HG02610 (cell line): ENCODE measurements at regions not wholly inside any gene's neighbourhood (a gene's known extent, or its start where the extent isn't known, plus 50 kb on each side); places are given as distances from the start of the nearest gene placed in this dataset.
"Not testable (repeated sequence)": the region's sequence is repeated elsewhere in the genome, so short reads cannot be mapped to it uniquely, and the experiment has no call there.

Experiments used
- ATAC-seq: cut with Tn5 transposase; IDR thresholded peaks from one replicate; pipeline ENCODE4 v1.9.1; 2021; ENCODE audit warnings: mild to moderate bottlenecking, moderate library complexity; ENCODE audit not compliant: unreplicated experiment

DNA sequence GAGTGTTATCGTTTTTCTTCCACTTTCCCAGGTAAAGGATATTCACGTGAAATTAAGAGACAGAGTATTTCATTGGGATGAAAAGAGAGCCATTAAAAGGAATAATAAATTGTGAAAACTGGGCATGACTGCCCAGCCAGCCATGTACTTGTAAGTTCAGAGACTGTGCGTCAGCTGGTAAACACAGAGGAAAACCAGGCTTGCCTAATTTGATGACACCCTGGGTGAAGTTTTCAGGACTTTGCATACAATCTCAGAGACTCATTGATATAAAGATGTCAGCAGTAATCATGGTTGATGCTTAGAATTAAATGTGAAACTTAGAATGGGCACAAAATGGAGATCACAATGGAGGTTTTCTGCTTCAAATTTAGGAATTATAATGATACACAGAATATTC is 153.5 kb upstream of the ZEB2 start:
- ATAC-seq = no peak

DNA sequence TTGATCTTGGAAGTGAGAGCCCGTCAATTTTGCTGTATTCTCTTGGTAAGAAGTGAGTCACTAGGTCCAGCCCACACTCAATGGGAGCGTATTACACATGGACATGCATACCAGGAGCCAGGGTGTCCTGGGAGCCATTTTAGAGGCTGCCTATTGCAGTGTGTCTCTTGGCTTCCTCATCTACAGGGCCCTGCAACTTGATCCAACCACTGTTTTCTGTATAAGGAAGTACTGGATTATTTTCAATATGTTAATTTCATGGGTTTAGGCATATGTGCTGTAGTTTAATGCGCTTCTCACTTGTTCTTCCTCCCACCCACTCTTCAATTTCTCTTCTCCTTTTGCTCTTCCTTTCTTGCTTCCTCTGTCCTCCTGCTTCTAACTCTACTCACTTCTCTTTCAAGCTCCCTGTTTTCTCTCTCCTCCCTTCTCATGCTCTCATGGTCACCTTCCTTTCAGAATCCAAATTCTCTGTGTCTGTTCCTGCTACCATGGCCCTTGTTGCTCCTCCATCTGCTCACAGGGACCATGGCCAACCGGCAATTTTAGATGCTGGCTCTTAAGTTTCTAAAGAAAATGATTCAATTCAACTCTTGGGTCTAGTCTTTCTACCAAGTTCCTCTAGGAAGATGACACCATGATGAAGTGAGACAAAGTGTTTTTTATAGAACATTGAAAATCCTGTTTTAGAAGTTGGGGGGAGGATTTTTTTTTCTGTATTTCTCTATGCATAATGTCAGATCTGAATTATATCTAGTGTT is 152.0 kb upstream of the ZEB2 start:
- ATAC-seq = no peak

DNA sequence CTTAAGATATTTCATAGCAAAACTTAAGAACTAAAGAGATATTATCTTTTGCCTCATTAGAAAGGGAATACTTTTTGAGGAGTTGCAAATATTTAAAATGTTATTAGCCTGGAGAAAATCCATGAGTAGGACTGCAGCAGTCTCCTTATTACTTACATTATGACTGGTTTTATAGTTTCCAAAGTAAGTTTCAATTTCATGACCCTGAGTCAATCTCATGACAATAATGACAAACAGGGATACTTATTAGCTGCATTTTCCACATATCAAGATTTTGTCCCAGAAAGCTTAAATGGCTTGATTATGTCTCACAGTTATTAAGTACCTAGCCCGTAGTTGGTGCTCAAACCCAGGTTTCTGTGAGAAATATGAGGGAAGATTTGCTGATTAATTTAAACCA is 150.8 kb upstream of the ZEB2 start:
- no peak for ATAC-seq

DNA sequence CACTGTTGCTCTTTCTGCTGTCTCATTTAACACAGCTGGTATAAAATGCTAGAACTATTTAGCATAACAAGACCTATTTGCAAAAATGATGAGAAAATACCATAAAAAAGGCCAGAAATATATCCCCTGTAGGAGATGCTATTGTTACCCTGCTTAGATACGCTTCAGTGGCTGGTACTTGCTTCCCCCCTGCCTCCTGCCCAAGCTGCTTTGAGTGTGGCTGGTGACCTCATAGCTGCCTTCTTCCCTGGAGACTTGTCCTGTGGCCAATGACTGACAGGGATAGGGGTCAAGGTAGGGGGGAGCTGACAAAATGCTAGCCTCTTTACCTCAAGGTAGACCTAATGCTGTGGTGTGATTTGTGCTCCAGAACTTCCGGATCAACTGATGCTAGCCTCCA is 150.2 kb upstream of the ZEB2 start:
- no peak for ATAC-seq

DNA sequence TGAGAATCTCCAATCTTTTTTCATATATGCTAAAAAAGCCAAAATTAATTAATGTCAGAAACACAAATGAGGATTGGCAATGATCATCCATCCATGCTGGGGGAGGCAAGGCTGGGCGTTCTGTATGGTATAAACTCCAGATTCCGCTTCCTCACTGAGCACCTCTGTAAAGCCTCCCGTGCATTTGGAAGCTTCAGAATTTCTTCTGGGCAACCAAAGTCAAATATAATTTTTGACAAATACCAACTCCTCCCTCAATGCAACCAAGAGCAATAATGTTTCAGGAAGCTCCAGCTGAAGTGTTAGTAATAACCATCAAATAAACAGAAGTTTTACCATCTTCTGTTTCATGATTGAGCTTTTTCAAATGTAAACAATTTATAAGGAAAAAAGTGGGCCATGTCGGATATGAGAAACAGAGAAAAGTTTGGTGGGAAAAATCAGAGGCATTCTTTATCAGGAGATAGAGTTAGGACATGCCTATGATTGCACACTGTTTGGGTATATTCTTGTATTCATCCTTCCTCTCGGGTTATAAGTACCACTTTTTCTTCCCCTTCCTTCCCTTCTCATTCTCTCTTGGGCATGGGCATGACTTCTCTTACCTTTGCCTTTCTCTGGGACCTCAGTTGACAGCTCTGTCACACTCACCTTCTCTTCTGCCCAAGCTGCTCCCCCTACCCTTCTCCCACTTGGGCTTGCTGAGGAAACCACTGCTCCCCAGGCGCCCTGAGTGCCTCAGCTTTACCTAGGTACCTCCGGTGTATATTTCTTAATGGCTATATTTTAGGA is 149.5 kb upstream of the ZEB2 start:
- no peak for ATAC-seq

DNA sequence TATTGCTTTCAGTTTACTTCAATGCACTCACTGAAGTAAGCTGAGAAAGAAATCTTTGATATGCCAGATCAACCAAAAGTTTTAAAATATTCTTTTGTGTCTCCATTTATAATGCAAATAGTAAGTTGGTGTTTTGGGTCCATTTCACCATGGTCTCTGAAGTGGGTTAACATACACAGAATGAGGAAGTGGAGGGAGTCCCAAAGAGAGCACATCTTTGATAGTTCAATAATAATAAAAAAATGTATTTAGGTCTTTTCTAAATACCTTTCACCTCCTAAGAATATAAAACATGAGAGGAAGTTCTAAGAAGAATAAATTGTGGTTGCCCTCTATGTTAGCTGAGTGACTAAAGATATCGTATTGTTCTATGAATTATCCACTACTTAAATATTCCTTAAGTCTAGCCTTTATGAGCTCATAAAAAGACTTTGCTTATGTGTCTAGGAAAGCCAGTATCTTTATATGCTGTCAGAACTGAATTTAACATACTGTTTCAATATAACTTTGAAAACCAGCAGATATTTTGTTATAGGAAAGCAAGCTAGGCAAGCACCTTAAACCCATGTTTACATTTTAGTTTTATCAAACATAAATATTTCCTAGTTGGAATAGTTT is 148.7 kb upstream of the ZEB2 start:
- no peak for ATAC-seq

DNA sequence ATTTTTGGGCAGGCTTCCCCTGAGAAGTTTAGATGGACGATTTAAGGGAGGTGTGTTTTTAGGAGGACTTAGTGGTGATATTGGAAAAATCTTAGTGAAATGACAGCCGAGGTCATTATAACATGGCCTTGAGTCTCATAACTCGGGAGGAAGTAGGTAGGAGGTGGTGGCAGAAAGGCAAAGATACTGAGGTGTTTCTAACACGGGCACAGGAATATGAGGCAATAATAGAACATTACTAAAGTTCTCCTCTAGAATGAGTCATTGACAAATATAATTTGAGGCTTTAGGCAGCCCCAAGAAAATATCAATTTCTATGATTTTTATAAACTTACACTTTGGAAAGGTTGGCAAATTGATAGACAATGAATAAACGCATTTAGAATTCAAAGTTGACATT is 146.1 kb upstream of the ZEB2 start:
- ATAC-seq = no peak

DNA sequence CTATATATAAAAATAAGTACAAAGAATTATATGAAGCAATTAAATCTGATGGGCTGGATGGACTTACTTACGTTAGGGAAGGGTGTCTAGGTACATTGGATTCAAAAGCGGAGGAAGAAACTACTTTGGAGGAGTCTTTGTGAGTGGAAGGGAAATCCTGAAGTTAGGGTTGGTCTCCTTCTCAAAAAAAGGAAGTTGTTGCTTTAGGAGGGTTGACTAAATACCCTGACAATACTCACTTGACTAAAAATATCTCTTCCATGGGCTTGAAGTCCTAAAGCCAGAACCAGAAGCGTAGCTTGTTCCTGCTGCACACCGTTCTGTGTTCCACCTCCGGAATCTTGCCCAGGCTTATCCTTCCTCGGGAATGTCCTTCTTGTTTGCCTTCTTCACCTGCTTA is 143.3 kb upstream of the ZEB2 start:
- no peak for ATAC-seq

DNA sequence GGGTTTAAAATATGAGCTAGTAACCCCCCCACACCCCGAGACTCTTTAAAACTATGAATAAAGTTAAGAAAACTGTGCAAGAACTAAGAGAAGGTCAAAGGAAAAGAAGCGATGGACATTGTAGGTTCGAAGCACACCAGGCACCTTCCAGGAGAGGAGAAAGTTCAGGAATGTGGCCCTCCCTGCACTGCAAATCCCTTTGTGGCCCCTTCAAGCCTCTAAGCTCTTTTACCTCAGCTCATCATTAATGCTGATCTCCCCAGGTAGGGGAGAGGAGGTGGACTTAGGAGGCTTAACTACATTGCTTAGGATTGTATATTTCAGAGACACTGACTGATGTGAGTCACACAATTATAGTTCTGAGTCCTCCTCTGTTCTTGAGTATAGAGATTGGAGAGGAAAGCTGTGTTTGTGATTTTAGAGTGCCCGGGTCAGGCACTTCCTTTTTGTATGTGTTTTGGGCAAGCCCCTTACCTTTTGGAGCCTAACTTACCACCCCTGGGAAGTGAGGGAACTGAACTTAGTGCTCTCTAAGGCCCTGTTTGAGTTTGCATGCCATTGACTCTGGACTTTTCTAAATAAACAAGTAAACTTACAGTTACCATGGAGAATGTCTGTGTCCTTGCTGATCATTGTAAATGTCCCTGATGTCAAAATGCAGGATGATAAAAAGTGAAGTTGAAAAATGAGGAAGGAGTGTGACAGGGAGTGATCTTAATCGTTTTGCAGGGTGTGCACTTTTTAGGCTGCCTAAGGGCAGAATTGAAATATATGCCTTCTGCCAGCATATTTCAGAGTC is 140.8 kb upstream of the ZEB2 start:
- ATAC-seq = no peak

DNA sequence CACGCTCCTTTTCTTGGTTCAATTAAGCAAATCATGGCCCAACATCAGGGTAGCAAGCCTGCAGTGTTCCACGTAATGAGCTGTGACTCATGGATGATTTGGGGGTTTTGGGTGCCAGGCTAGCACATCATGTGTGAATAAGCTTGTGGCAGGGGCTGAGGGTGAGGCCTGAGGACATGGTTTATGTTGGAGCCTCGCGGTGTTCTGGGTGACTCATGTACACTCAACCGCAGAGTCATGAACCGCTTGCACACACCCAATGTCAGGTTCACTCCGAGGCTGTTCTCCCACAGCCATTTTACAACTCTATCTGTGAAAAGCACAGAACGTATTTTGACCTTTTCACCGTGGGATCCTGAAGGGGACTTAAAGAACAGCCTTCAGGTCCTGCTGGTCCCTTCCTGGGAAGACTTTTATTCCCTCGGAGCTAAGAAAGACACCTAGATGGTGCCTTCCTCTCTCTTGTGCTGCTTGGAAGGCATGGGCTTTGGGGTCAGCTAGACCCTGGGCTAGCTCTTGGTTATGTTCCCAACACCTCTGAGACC is 139.9 kb upstream of the ZEB2 start:
- ATAC-seq = no peak

DNA sequence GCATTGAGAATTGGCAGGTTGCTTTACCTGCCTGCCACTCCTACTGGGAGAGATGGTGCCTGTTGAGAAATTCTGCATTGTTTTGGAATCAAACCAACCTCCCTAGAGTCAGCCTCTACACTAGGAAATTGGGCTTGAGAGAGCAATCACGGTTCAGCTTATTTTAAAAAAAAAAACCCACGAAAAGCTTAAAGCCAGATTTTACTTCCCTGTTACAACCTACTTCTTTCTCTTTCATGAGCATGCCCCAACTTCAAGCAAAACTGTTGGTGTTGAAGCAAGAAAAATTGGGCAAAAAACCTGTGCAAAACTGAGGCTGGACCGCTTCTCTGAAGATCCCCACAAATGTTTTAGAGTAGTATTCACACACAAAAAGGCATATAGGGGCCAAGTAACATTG is 134.6 kb upstream of the ZEB2 start:
- no peak for ATAC-seq

DNA sequence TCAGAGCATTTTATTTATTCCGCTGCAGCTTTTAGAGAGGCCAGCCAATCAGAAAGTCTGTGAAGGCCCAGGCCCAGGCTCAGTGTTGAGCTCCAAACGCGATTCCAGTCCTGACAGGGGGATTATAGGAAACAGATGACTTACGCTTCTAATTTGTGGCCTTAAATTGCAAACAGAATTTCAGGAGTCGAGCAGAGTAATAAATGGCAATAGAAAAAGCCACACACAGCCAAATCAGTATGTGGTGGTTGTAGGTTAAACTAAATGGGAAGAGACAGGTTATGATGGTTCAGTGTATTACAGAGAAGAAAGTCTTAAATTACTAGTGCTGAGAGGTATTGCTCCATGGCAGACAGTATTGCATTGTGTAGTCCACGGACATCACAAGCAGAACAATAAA is 131.0 kb upstream of the ZEB2 start:
- ATAC-seq = no peak

DNA sequence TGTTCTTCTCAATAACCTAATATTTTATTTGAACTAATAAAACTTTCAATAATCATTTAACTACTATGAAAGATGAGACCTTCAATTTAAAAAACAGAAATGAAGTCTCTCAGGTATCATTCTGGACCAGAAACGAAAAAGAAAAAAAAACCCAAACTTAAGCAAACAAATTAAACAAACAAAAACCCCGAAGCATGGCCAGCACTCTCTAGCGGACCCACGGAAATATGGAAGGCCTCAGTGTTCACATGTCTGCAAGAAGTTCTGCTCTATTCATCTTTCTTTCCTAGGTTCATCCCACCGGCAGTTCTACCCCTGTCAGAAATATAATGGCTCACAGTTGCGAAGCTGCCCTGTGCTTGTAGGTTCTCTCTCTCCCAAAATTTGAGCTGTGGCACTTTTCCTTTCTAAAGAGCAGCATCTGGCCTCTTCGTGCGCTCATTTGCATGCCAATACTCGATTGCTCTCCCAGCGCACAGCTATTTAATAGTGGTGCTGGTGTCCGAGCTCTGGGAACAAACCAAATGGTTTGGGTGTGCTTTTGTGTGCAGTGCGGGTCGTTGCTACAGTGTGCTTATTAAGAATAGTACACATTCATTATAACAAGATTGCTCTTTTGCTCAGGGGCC is 129.0 kb upstream of the ZEB2 start:
- ATAC-seq = no peak

DNA sequence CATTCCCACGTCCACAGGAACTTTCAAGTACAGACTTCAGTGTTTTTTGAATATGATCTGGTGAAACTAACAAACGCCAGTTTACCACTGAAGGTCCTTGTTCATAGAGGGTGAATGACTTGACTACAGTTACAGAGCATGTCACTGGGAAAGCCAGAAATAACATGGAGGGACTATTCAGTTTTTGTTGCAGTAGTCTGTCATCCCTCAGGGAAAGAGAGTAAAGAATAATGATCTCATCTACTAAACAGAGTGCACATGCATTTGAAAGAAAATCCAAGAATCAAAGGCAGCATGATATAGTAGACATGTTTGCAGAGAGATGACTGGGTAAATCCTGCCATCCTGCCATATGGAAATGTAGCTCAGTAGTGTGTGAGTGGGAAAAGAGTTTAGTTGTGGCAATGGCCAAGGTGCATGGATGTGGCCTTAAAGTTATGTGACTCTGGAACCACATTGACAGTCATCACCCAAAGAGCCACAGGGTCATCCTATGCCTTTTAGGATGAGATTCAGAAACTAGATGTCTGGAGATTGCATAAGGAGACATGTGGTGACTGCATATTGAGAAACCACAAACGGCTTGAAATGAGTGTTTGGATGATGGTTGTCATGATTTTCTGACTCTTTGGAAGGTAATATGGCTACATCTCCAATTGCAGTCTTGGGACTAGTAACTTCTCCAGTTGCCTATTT is 125.3 kb upstream of the ZEB2 start:
- no peak for ATAC-seq

DNA sequence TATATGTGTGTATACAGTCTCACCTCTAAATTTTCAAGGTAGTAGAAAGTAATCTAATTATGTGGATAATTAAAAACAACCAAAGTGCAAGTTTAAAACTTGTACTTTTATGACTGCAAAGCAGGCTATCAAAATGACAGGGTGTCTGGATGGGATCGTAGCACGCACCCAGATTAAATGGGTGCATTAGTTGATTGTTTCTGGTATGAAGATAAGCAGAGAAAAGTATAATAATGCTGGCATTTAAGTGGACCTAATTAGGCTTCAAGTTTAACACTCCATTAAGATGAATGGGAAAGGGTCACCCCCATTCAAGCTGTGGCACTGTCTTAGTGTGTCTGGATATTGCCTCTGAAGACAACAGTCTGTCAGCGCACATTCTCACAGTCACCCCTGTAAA is 124.6 kb upstream of the ZEB2 start:
- ATAC-seq = no peak

DNA sequence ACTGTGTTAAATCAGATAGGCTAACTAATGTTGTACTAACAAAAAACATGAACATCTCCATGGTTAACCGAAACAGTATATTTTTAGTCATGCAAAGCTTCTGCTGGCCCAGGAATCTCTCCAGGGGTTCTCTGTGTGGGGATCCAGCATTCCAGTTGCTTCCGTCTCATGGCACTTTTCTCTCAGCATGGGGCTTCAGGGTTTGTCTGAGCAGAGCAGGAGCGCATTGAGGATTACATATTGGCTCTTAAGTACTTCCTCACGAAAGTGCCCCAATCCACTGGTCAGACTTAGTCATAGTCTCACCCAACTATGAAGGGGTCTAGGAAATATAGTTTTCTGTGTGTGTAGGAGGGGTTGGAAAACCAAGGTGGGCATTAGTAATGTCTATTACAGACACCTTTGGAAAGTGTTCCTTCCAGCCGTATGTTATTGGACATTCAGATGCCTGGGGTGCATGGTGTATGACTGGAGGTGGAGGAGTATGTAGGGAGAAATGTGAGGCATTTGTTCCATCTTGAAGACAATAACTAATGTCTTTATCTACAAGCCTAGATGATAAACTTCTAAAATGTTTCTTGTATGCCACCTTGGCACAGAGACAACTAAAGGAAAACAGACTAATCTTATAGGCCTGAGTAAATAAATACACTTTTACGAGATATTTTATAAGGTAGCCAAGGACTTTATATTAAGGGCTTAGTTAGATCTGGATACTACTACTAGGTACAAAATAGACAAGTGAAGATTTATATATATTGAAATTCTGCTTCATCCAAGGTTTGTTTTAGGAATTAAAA is 123.8 kb upstream of the ZEB2 start:
- ATAC-seq = no peak

DNA sequence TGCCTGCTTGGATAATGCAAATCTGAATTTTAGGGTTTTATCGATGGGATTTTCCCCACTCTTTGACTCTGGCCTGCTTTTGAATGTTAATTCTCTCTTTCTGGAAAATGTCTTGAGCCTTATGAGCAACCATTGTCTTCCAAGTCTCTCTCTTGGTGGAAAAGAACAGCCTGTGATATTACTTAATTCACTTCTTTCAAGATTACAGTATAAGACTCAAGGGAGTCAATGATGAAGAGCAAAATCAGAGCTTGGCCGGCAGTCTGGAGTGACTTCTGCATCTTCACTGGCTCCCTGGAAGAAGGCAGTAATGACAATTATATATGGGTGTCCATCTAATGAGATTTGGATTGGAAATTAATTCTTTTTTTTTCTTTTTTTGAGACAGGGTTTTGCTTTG is 122.9 kb upstream of the ZEB2 start:
- ATAC-seq = no peak

DNA sequence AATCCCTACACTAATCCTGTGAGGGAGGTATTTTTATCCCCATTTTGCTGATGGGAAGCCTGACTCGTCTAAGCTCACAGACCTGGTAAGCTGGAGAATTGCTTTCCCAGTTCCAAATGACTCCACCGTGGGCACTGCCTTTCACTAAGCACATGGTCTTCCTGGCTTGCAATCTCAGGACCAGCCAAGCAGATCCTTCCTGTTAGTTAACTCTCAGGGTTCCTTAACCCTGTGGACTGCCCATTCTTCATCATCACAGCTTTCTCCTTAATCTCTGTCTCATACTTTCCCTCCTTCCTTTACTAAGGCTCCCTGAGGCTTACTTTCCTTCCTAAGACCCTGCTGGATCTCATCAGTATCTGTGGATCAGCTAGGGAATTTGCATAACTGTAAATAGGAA is 122.2 kb upstream of the ZEB2 start:
- ATAC-seq = no peak

DNA sequence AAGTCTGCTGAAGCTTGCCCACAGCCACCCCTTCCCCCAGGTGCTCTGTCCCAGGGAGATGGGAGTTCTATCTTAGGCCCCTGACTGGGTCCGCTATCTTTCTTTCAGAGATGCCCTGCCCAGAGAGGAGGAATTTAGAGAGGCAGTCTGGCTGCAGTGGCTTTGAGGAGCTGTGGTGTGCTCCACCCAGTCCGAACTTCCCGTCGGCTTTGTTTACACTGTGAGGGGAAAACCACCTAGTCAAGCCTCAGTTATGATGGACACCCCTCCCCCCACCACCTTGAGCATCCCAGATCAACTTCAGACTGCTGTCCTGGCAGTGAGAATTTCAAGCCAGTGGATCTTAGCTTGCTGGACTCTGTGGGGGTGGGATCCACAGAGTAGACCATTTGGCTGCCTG is 118.3 kb upstream of the ZEB2 start:
- ATAC-seq = not testable (repeated sequence)
